Osteoblast (primary cell): ENCODE measurements at regions not wholly inside any gene's neighbourhood (a gene's known extent, or its start where the extent isn't known, plus 50 kb on each side); places are given as distances from the start of the nearest gene placed in this dataset.

Experiments
- DNase-seq: peaks from one replicate; pipeline ENCODE4 v3.0.0; 2011; ENCODE audit warnings: low spot score, mixed read lengths; ENCODE audit not compliant: insufficient read length; ENCODE audit errors: missing footprints
- H2AFZ ChIP-seq: 2 replicates; pipeline ENCODE4 v1.6.0; 2011; ENCODE audit warnings: mild to moderate bottlenecking, low read length
- H3K27ac ChIP-seq: 2 replicates; pipeline ENCODE4 v1.5.1; 2011; ENCODE audit warnings: mild to moderate bottlenecking, low read depth, low read length, moderate library complexity
- H3K27me3 ChIP-seq: 2 replicates; pipeline ENCODE4 v1.6.0; 2012; ENCODE audit warnings: mild to moderate bottlenecking, control low read depth, inconsistent platforms, low read length, moderate library complexity; ENCODE audit not compliant: insufficient read depth
- H3K36me3 ChIP-seq: 2 replicates; pipeline ENCODE4 v1.5.1; 2011; ENCODE audit warnings: mild to moderate bottlenecking, low read length, control low read depth, moderate library complexity; ENCODE audit not compliant: insufficient read depth
- H3K4me1 ChIP-seq: 2 replicates; pipeline ENCODE4 v1.5.1; 2011; ENCODE audit warnings: mild to moderate bottlenecking, low read length, control low read depth, moderate library complexity; ENCODE audit not compliant: insufficient read depth
- H3K4me2 ChIP-seq: 2 replicates; pipeline ENCODE4 v1.6.0; 2011; ENCODE audit warnings: mild to moderate bottlenecking, low read length; ENCODE audit not compliant: insufficient read depth
- H3K4me3 ChIP-seq: fragments of 200-600 bp; sonication (generic); 3 replicates; pipeline ENCODE4 v1.5.1; 2012; ENCODE audit warnings: mild to moderate bottlenecking, low read length, inconsistent platforms; ENCODE audit not compliant: insufficient read depth
- H3K79me2 ChIP-seq: 2 replicates; pipeline ENCODE4 v1.6.0; 2012; ENCODE audit warnings: mild to moderate bottlenecking, low read length, control low read depth, inconsistent platforms; ENCODE audit not compliant: insufficient read depth
- H3K9me3 ChIP-seq: 2 replicates; pipeline ENCODE4 v1.5.1; 2011; ENCODE audit warnings: low read depth, low read length, control low read depth
- H4K20me1 ChIP-seq: 2 replicates; pipeline ENCODE4 v1.6.0; 2012; ENCODE audit warnings: mild to moderate bottlenecking, low read length, control low read depth; ENCODE audit not compliant: insufficient read depth
- CTCF ChIP-seq: IDR thresholded peaks from 2 replicates; pipeline ENCODE4 v1.5.1; 2011; ENCODE audit warnings: mild to moderate bottlenecking, low read depth, low read length, moderate library complexity; ENCODE audit errors: extremely low read depth

GRCh38 chr22:47826016-47826415, 1063.6 kb downstream of the TBC1D22A start:
- Histone ChIP-seq H3K4me1 (no peaks in the 10 kb centered on the region), H3K9me3 (no peaks in the 10 kb centered on the region), H2AFZ (no peak overlapping the region), H3K36me3 (no peaks in the 10 kb centered on the region), H4K20me1 (no peaks in the 10 kb centered on the region), H3K4me3 (no peak overlapping the region), H3K79me2 (no peaks in the 10 kb centered on the region), H3K4me2 (no peak overlapping the region), H3K27ac (no peak overlapping the region), H3K27me3 (no peaks in the 10 kb centered on the region)
- no peak for TF ChIP-seq CTCF
- DNase-seq = no peak

GRCh38 chr22:47822422-47822821, 1060.0 kb downstream of the TBC1D22A start:
- H3K36me3 ChIP-seq = no peaks in the 10 kb centered on the region
- no peaks in the 10 kb centered on the region for H3K4me1 ChIP-seq
- TF ChIP-seq CTCF = no peak
- no peaks in the 10 kb centered on the region for H3K9me3 ChIP-seq
- H3K27me3 ChIP-seq = no peaks in the 10 kb centered on the region
- no peak overlapping the region for H3K27ac ChIP-seq
- no peak overlapping the region for H3K4me3 ChIP-seq
- no peaks in the 10 kb centered on the region for H3K79me2 ChIP-seq
- no peak for DNase-seq
- no peaks in the 10 kb centered on the region for H4K20me1 ChIP-seq
- no peak overlapping the region for H3K4me2 ChIP-seq
- no peak overlapping the region for H2AFZ ChIP-seq

- TF ChIP-seq CTCF = no peak
- H4K20me1 ChIP-seq = no peaks in the 10 kb centered on the region
- no peaks in the 10 kb centered on the region for H3K27me3 ChIP-seq
- no peak overlapping the region for H3K4me3 ChIP-seq
- H2AFZ ChIP-seq = no peak overlapping the region
- no peak overlapping the region for H3K27ac ChIP-seq
- H3K4me1 ChIP-seq = no peaks in the 10 kb centered on the region
- no peaks in the 10 kb centered on the region for H3K36me3 ChIP-seq
- H3K4me2 ChIP-seq = no peak overlapping the region
- H3K79me2 ChIP-seq = no peaks in the 10 kb centered on the region
- no peak for DNase-seq
- H3K9me3 ChIP-seq = peaks cover 6% of the 10 kb centered on the region
These were observed 1056.0 kb downstream of the TBC1D22A start for GRCh38 chr22:47818496-47818895.

- peak; percentile 51 for DNase-seq
- Histone ChIP-seq H3K36me3 (no peaks in the 10 kb centered on the region), H3K4me1 (no peaks in the 10 kb centered on the region), H3K79me2 (no peaks in the 10 kb centered on the region), H3K4me2 (no peak overlapping the region), H3K27me3 (no peaks in the 10 kb centered on the region), H3K9me3 (peaks cover 6% of the 10 kb centered on the region), H3K4me3 (no peak overlapping the region), H4K20me1 (no peaks in the 10 kb centered on the region), H2AFZ (no peak overlapping the region), H3K27ac (no peak overlapping the region)
- no peak for TF ChIP-seq CTCF
These were observed 1054.9 kb downstream of the TBC1D22A start for GRCh38 chr22:47817380-47817779.
